H1 (cell line): ENCODE measurements at regions not wholly inside any gene's neighbourhood (a gene's known extent, or its start where the extent isn't known, plus 50 kb on each side); places are given as distances from the start of the nearest gene placed in this dataset.

ENCODE experiments used
- CTCF ChIA-PET: fragments of 300-600 bp; sonication (Branson Sonifier 250); formaldehyde crosslinking; loops from one replicate; lab custom pipeline; 2021; ENCODE audit not compliant: partially characterized antibody; lab: Charles Lee
- POLR2A ChIA-PET: fragments of 300-600 bp; sonication (Branson Sonifier 250); formaldehyde crosslinking; loops from one replicate; lab custom pipeline; 2021; ENCODE audit warnings: inconsistent platforms; ENCODE audit not compliant: partially characterized antibody; lab: Charles Lee
- DNase-seq, 2 experiments: peaks; one replicate each; pipeline versions ENCODE4 v3.0.0 to v3.0.0-alpha.2; 2010 to 2022; ENCODE audit warnings: low spot score in 2 of 2, low read depth in 1 of 2, mixed read lengths in 1 of 2
- FAIRE-seq: peaks from 2 replicates; lab custom pipeline; 2011; peaks lifted over from hg19 to GRCh38; lab: Jason Lieb, UNC
- H2AFZ ChIP-seq: 2 replicates; pipeline ENCODE4 v1.8.1; 2012; ENCODE audit warnings: low read length, inconsistent platforms
- H2AK5ac ChIP-seq: 2 replicates; pipeline ENCODE4 v1.6.1; 2013; ENCODE audit warnings: low read depth, low read length
- H2BK120ac ChIP-seq: replicated peaks from 2 replicates; pipeline ENCODE3; 2013; ENCODE audit warnings: low read depth, low read length, inconsistent platforms
- H2BK12ac ChIP-seq: 2 replicates; pipeline ENCODE4 v1.6.1; 2013; ENCODE audit warnings: low read depth, low read length
- H2BK15ac ChIP-seq: 2 replicates; pipeline ENCODE4 v1.6.1; 2013; ENCODE audit warnings: low read length
- H2BK20ac ChIP-seq: 2 replicates; pipeline ENCODE4 v1.6.1; 2013; ENCODE audit warnings: low read length
- H2BK5ac ChIP-seq: 2 replicates; pipeline ENCODE4 v1.6.1; 2013; ENCODE audit warnings: low read depth, low read length
- H3K14ac ChIP-seq: 2 replicates; pipeline ENCODE4 v1.6.1; 2013; ENCODE audit warnings: inconsistent platforms; ENCODE audit not compliant: insufficient read length
- H3K18ac ChIP-seq: 2 replicates; pipeline ENCODE4 v1.6.1; 2013; ENCODE audit warnings: low read length; ENCODE audit errors: extremely low read depth
- H3K23ac ChIP-seq: 2 replicates; pipeline ENCODE4 v1.6.1; 2013; ENCODE audit warnings: inconsistent platforms; ENCODE audit not compliant: insufficient read length
- H3K23me2 ChIP-seq: 2 replicates; pipeline ENCODE4 v1.6.1; 2013; ENCODE audit warnings: low read depth, low read length
- H3K27ac ChIP-seq: 2 replicates; pipeline ENCODE4 v1.6.1; 2011; ENCODE audit warnings: low read depth, low read length, inconsistent platforms
- H3K27me3 ChIP-seq, 4 experiments: replicated peaks in 1 of 4; 1 replicate in 1 of 4; 2 replicates in 3 of 4; pipeline versions ENCODE4 v1.6.1 to v1.8.1; 2011 to 2013; ENCODE audit warnings: low read length in 3 of 4, mild to moderate bottlenecking in 3 of 4, inconsistent platforms in 2 of 4, mixed read lengths in 2 of 4, moderate library complexity in 1 of 4; ENCODE audit not compliant: control insufficient read depth in 3 of 4, insufficient read depth in 3 of 4; ENCODE audit errors: extremely low read depth in 1 of 4
- H3K36me3 ChIP-seq, 4 experiments: 2 replicates each; pipeline versions ENCODE4 v1.6.1 to v1.8.1; 2011 to 2013; ENCODE audit warnings: mild to moderate bottlenecking in 4 of 4, low read length in 3 of 4, moderate library complexity in 2 of 4, control low read depth in 1 of 4, inconsistent platforms in 1 of 4; ENCODE audit not compliant: insufficient read depth in 4 of 4, control insufficient read depth in 2 of 4
- H3K4ac ChIP-seq: replicated peaks from 2 replicates; pipeline ENCODE3; 2013; ENCODE audit warnings: low read length, low read depth, mixed read lengths, inconsistent platforms; ENCODE audit not compliant: insufficient read length
- H3K4me1 ChIP-seq, 4 experiments: replicated peaks in 1 of 4; 1 replicate in 1 of 4; 2 replicates in 3 of 4; pipeline versions ENCODE4 v1.6.1 to v1.8.1; 2011 to 2013; ENCODE audit warnings: low read length in 3 of 4, inconsistent platforms in 2 of 4, mixed read lengths in 1 of 4; ENCODE audit not compliant: insufficient read depth in 4 of 4, control insufficient read depth in 3 of 4
- H3K4me2 ChIP-seq, 2 experiments: 2 replicates each; pipeline versions ENCODE4 v1.6.1 to v1.8.1; 2011 to 2013; ENCODE audit warnings: low read depth in 2 of 2, low read length in 2 of 2, control low read depth in 1 of 2, inconsistent platforms in 1 of 2, mild to moderate bottlenecking in 1 of 2; ENCODE audit not compliant: insufficient read depth in 1 of 2
- H3K4me3 ChIP-seq, 4 experiments: fragments of 200-600, 300-600 bp in 1 of 4; sonication (generic), shearing (Covaris generic), sonication (Bioruptor Twin) in 1 of 4; 2 replicates each; pipeline versions ENCODE4 v1.5.1 to v1.8.1; 2011 to 2016; ENCODE audit warnings: low read length in 4 of 4, low read depth in 3 of 4, control low read depth in 2 of 4, inconsistent platforms in 2 of 4, mild to moderate bottlenecking in 2 of 4, mixed read lengths in 1 of 4, moderate library complexity in 1 of 4; ENCODE audit not compliant: insufficient read depth in 2 of 4; ENCODE audit errors: extremely low read depth in 1 of 4
- H3K56ac ChIP-seq: replicated peaks from 2 replicates; pipeline ENCODE3; 2013; ENCODE audit warnings: low read depth, mild to moderate bottlenecking, mixed read lengths, low read length, inconsistent platforms; ENCODE audit not compliant: insufficient read length
- H3K79me1 ChIP-seq: 2 replicates; pipeline ENCODE4 v1.6.1; 2013; ENCODE audit warnings: low read depth, low read length, control low read depth
- H3K79me2 ChIP-seq, 2 experiments: 2 replicates each; pipeline versions ENCODE4 v1.6.1 to v1.8.1; 2012 to 2013; ENCODE audit warnings: low read length in 2 of 2, mild to moderate bottlenecking in 2 of 2, inconsistent platforms in 1 of 2; ENCODE audit not compliant: insufficient read depth in 2 of 2, control insufficient read depth in 1 of 2
- H3K9ac ChIP-seq, 4 experiments: replicated peaks in 1 of 4; 1 replicate in 1 of 4; 2 replicates in 3 of 4; pipeline versions ENCODE4 v1.6.1 to v1.8.1; 2011 to 2013; ENCODE audit warnings: low read depth in 3 of 4, low read length in 3 of 4, control low read depth in 2 of 4, mild to moderate bottlenecking in 2 of 4, moderate library complexity in 2 of 4, inconsistent platforms in 1 of 4; ENCODE audit errors: extremely low read depth in 1 of 4
- H3K9me3 ChIP-seq, 2 experiments: 2 replicates each; pipeline versions ENCODE4 v1.6.1 to v1.8.1; 2012 to 2013; ENCODE audit warnings: mild to moderate bottlenecking in 2 of 2, moderate library complexity in 2 of 2, control low read depth in 1 of 2, inconsistent platforms in 1 of 2, low read depth in 1 of 2, low read length in 1 of 2, mixed read lengths in 1 of 2; ENCODE audit not compliant: insufficient read depth in 2 of 2
- H4K20me1 ChIP-seq, 2 experiments: replicated peaks in 1 of 2; 2 replicates each; pipeline versions ENCODE3 to v1.8.1; 2011 to 2013; ENCODE audit warnings: inconsistent platforms in 2 of 2, low read length in 2 of 2, mild to moderate bottlenecking in 1 of 2; ENCODE audit not compliant: insufficient read depth in 2 of 2, control insufficient read depth in 1 of 2
- H4K5ac ChIP-seq: 2 replicates; pipeline ENCODE4 v1.6.1; 2013; ENCODE audit warnings: low read length, low read depth, mixed read lengths, inconsistent platforms; ENCODE audit not compliant: insufficient read length
- H4K8ac ChIP-seq: 2 replicates; pipeline ENCODE4 v1.8.0; 2013; ENCODE audit warnings: mild to moderate bottlenecking, moderate library complexity, low read length, inconsistent platforms; ENCODE audit not compliant: insufficient read depth; ENCODE audit errors: extremely low read depth
- H4K91ac ChIP-seq: replicated peaks from 2 replicates; pipeline ENCODE3; 2013; ENCODE audit warnings: low read length, mixed read lengths, inconsistent platforms; ENCODE audit not compliant: insufficient read length
- ASH2L ChIP-seq: fragments of 200-600, 300-600 bp; sonication (generic); IDR thresholded peaks from one replicate; pipeline ENCODE4 v1.7.1; 2017; ENCODE audit warnings: low read length
- BCL11A ChIP-seq, 2 experiments: IDR thresholded peaks; one replicate each; pipeline ENCODE4 v1.6.1; 2011; ENCODE audit warnings: low read depth in 2 of 2, low read length in 2 of 2, mild to moderate bottlenecking in 2 of 2
- CBX5 ChIP-seq: fragments of 300-800, 300-1000 bp; sonication (generic); IDR thresholded peaks from 2 replicates; pipeline ENCODE4 v1.7.1; 2016; ENCODE audit warnings: antibody characterized with exemption, low read length, low read depth
- CREB1 ChIP-seq: IDR thresholded peaks from 2 replicates; pipeline ENCODE4 v1.6.1; 2012; ENCODE audit warnings: inconsistent platforms
- EP300 ChIP-seq, 2 experiments: IDR thresholded peaks; 1 replicate in 1 of 2; 2 replicates in 1 of 2; pipeline ENCODE4 v1.6.1; 2011 to 2012; ENCODE audit warnings: low read depth in 2 of 2, low read length in 2 of 2, mild to moderate bottlenecking in 2 of 2, borderline replicate concordance in 1 of 2, inconsistent platforms in 1 of 2, moderate library complexity in 1 of 2
- JUN ChIP-seq: IDR thresholded peaks from 2 replicates; pipeline ENCODE4 v1.6.1; 2011; ENCODE audit warnings: low read depth, mild to moderate bottlenecking, improper control_type of control experiment, low read length
- RAD21 ChIP-seq, 2 experiments: IDR thresholded peaks in 1 of 2; conservative IDR thresholded peaks in 1 of 2; 2 replicates each; pipeline ENCODE4 v1.6.1; 2011; ENCODE audit warnings: low read depth in 2 of 2, low read length in 2 of 2, improper control_type of control experiment in 1 of 2, inconsistent platforms in 1 of 2, mild to moderate bottlenecking in 1 of 2, moderate library complexity in 1 of 2
- SP1 ChIP-seq: IDR thresholded peaks from 2 replicates; pipeline ENCODE4 v1.6.1; 2011; ENCODE audit warnings: low read depth, low read length
- SP4 ChIP-seq: IDR thresholded peaks from 2 replicates; pipeline ENCODE4 v1.6.1; 2012; ENCODE audit warnings: low read length, inconsistent platforms
- TCF12 ChIP-seq: IDR thresholded peaks from 2 replicates; pipeline ENCODE4 v1.6.1; 2011; ENCODE audit warnings: low read depth, mild to moderate bottlenecking, low read length
- TEAD4 ChIP-seq: IDR thresholded peaks from 2 replicates; pipeline ENCODE4 v1.6.1; 2012; ENCODE audit warnings: low read depth, low read length, inconsistent platforms, mixed read lengths
- USF2 ChIP-seq: IDR thresholded peaks from 2 replicates; pipeline ENCODE4 v1.6.1; 2011; ENCODE audit warnings: low read length, improper control_type of control experiment
- ZNF274 ChIP-seq: IDR thresholded peaks from 2 replicates; pipeline ENCODE4 v1.7.0; 2012; ENCODE audit warnings: low read length, borderline replicate concordance; ENCODE audit errors: extremely low read depth
- WGBS, 2 experiments: shearing (Covaris generic) in 1 of 2; methylation state at CpG; one replicate each; pipeline versions ENCODE4 v1.1.6 to v1.1.7; 2013 to 2015; ENCODE audit warnings: low lambda C conversion rate in 2 of 2, mixed read lengths in 2 of 2, inconsistent platforms in 1 of 2, low coverage in 1 of 2, missing lambda C conversion rate in 1 of 2; ENCODE audit not compliant: insufficient replicate concordance in 2 of 2, insufficient coverage in 1 of 2, insufficient read length in 1 of 2; ENCODE audit errors: extremely low coverage in 1 of 2, missing lambda C conversion rate in 1 of 2; 5-methylcytosine and 5-hydroxymethylcytosine counted together
- TF ChIP-seq, protein P1 (sequence below): IDR thresholded peaks from 2 replicates; pipeline ENCODE4 v1.6.1; 2011; ENCODE audit warnings: low read depth, mild to moderate bottlenecking, low read length; ENCODE audit not compliant: insufficient read depth

GRCh38 chr10:128764190-128764589 is 638.0 kb upstream of the MKI67 start:
- Histone ChIP-seq H3K23ac (no peak overlapping the region), H3K27ac (no peak overlapping the region), H3K4ac (no peak overlapping the region), H2BK5ac (no peak overlapping the region), H3K4me1 (peaks cover 0 to 3% (median under 1%) of the 10 kb centered on the region in 4 experiments; a peak in 1 of 7 replicates), H3K4me2 (no peak overlapping the region), H3K14ac (no peak overlapping the region), H4K20me1 (peaks cover 0 to 2% of the 10 kb centered on the region in 2 experiments), H3K4me3 (no peak overlapping the region), H2BK12ac (no peak overlapping the region), H4K91ac (no peak overlapping the region), H3K9ac (no peak overlapping the region), H2BK15ac (no peak overlapping the region; the same call in 1 of the 2 replicates), H3K79me1 (no peaks in the 10 kb centered on the region; the same call in 1 of the 2 replicates), H2BK20ac (no peak overlapping the region), H2BK120ac (no peak overlapping the region), H2AFZ (no peak overlapping the region), H4K8ac (no peak overlapping the region), H2AK5ac (no peak overlapping the region), H3K79me2 (no peaks in the 10 kb centered on the region), H3K56ac (no peak overlapping the region), H4K5ac (no peak overlapping the region), H3K18ac (no peak overlapping the region), H3K23me2 (no peaks in the 10 kb centered on the region), H3K36me3 (no peaks in the 10 kb centered on the region), H3K9me3 (no peaks in the 10 kb centered on the region), H3K27me3 (no peaks in the 10 kb centered on the region)
- CTCF ChIA-PET: interaction anchor here (1.1 kb wide), 1 partner anchor 20 kb away, joined by 3 read pairs; no protein-coding TSS in a partner anchor
- WGBS, 2 experiments: 78% methylated on average over 11 of the region's 11 CpGs; no CpG with 5 or more reads in 1 of the 2 experiments
- FAIRE-seq (no peak), DNase-seq (no peak)
- POLR2A ChIA-PET: no interaction called here
- TF ChIP-seq ZNF274 (no peak), CREB1 (no peak), USF2 (no peak), CBX5 (no peak), TEAD4 (no peak), EP300 (IDR thresholded peaks at IDR 0.05; ENCODE audit: borderline replicate concordance in 1 of 2, low read depth in 2 of 2, low read length in 2 of 2) (no peak), BCL11A (IDR thresholded peaks at IDR 0.05; ENCODE audit: low read depth in 2 of 2, low read length in 2 of 2) (no peak), SP4 (no peak), SP1 (no peak), RAD21 (IDR thresholded peaks at IDR 0.05 in 1 of 2, conservative IDR thresholded peaks at IDR 0.05 in 1 of 2; ENCODE audit: low read depth in 2 of 2, low read length in 2 of 2) (no peak), JUN (no peak), TCF12 (no peak), ASH2L (no peak)
- TF ChIP-seq, protein P1, sequence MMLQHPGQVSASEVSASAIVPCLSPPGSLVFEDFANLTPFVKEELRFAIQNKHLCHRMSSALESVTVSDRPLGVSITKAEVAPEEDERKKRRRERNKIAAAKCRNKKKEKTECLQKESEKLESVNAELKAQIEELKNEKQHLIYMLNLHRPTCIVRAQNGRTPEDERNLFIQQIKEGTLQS: no peak
